ENCODE measurements at regions not wholly inside any gene's neighbourhood (a gene's known extent, or its start where the extent isn't known, plus 50 kb on each side); places are given as distances from the start of the nearest gene placed in this dataset.
"Not testable (repeated sequence)": the region's sequence is repeated elsewhere in the genome, so short reads cannot be mapped to it uniquely, and the experiment has no call there.

DNA sequence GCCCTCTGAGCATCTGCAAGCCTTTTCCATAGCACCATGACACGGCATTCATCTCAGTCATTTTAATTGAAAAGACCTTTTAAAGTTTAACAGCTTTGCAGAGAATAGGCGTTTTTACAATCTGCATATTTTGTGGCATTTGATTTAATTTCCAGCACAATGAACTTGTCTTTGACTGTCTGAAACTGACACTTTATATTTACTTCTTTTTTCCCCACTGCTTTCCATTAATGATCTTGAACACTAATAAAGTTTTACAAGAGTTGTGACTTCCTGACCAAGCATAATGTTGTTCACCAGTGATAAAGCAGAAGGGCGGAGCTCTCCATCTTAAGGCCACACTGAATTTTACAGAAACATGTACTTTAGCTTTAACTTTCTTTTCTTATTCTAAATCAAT, 548.7 kb downstream of the FAM181B start:
- no peaks in the 10 kb centered on the region for H3K9me3 Mint-ChIP-seq
- no peak overlapping the region for H3K4me3 Mint-ChIP-seq
- H3K27me3 Mint-ChIP-seq: no peaks in the 10 kb centered on the region
- no peak overlapping the region for H3K27ac Mint-ChIP-seq
- no peaks in the 10 kb centered on the region for H3K36me3 Mint-ChIP-seq
- no peak for DNase-seq (ENCODE audit: low spot score in 2 of 2)
- ATAC-seq (ENCODE audit: low read depth): no peak
- H3K4me1 Mint-ChIP-seq: no peaks in the 10 kb centered on the region

- no peak for ATAC-seq (ENCODE audit: low read depth)
- H3K36me3 Mint-ChIP-seq: no peaks in the 10 kb centered on the region
- DNase-seq (ENCODE audit: low spot score in 2 of 2): no peak
- no peaks in the 10 kb centered on the region for H3K9me3 Mint-ChIP-seq
- no peak overlapping the region for H3K4me3 Mint-ChIP-seq
- no peaks in the 10 kb centered on the region for H3K27me3 Mint-ChIP-seq
- no peaks in the 10 kb centered on the region for H3K4me1 Mint-ChIP-seq
- no peak overlapping the region for H3K27ac Mint-ChIP-seq
Measured at GRCh38 chr11:82183346-82183745, 550.3 kb downstream of the FAM181B start.

GRCh38 chr11:82182697-82183096, 551.0 kb downstream of the FAM181B start:
- H3K9me3 Mint-ChIP-seq; H3K4me1 Mint-ChIP-seq; ATAC-seq (ENCODE audit: low read depth); H3K4me3 Mint-ChIP-seq; H3K27me3 Mint-ChIP-seq; DNase-seq (ENCODE audit: low spot score in 2 of 2); H3K27ac Mint-ChIP-seq; H3K36me3 Mint-ChIP-seq: not testable (repeated sequence)

GRCh38 chr11:82181796-82182195, 551.9 kb downstream of the FAM181B start:
- H3K27me3 Mint-ChIP-seq; H3K27ac Mint-ChIP-seq; ATAC-seq (ENCODE audit: low read depth); DNase-seq (ENCODE audit: low spot score in 2 of 2); H3K4me3 Mint-ChIP-seq; H3K9me3 Mint-ChIP-seq; H3K36me3 Mint-ChIP-seq; H3K4me1 Mint-ChIP-seq: not testable (repeated sequence)

GRCh38 chr11:82176945-82177344, 556.7 kb downstream of the FAM181B start:
- no peaks in the 10 kb centered on the region for H3K27me3 Mint-ChIP-seq
- ATAC-seq (ENCODE audit: low read depth) (no peak), DNase-seq (ENCODE audit: low spot score in 2 of 2) (no peak)
- no peaks in the 10 kb centered on the region for H3K9me3 Mint-ChIP-seq
- H3K4me1 Mint-ChIP-seq: no peaks in the 10 kb centered on the region
- H3K27ac Mint-ChIP-seq: no peak overlapping the region
- H3K4me3 Mint-ChIP-seq: no peak overlapping the region
- H3K36me3 Mint-ChIP-seq: no peaks in the 10 kb centered on the region

GRCh38 chr11:82176365-82176764, 557.3 kb downstream of the FAM181B start:
- H3K4me1 Mint-ChIP-seq: no peaks in the 10 kb centered on the region
- no peak overlapping the region for H3K4me3 Mint-ChIP-seq
- no peak for ATAC-seq (ENCODE audit: low read depth)
- no peaks in the 10 kb centered on the region for H3K9me3 Mint-ChIP-seq
- H3K27ac Mint-ChIP-seq: no peak overlapping the region
- DNase-seq (ENCODE audit: low spot score in 2 of 2): no peak
- H3K27me3 Mint-ChIP-seq: no peaks in the 10 kb centered on the region
- no peaks in the 10 kb centered on the region for H3K36me3 Mint-ChIP-seq

DNA sequence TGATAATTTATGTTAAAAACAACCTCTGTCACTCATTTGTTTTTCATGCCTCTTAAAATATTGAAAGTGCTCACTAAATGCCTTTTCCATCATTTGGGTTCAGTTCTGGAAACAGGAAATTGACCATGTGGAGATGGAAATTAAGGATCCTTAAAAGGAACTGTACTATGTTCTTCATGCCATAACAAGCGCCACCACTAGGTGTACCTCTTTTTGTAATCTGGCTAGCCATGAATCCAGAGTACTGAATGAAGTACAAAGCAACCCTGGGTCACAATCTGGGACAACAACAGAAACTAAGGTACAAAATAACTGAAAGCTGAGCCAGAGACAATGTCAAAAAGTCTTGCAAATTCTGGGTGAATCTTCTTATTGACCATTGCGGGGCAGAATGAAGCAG, 559.1 kb downstream of the FAM181B start:
- Mint-ChIP-seq H3K27me3 (no peaks in the 10 kb centered on the region), H3K4me1 (no peaks in the 10 kb centered on the region), H3K36me3 (no peaks in the 10 kb centered on the region), H3K9me3 (no peaks in the 10 kb centered on the region), H3K4me3 (no peak overlapping the region), H3K27ac (no peak overlapping the region)
- no peak for DNase-seq (ENCODE audit: low spot score in 2 of 2)
- ATAC-seq (ENCODE audit: low read depth): no peak

GRCh38 chr11:82146789-82147188, 586.9 kb downstream of the FAM181B start:
- no peaks in the 10 kb centered on the region for H3K4me1 Mint-ChIP-seq
- no peaks in the 10 kb centered on the region for H3K36me3 Mint-ChIP-seq
- no peak for DNase-seq (ENCODE audit: low spot score in 2 of 2)
- ATAC-seq (ENCODE audit: low read depth): no peak
- H3K27me3 Mint-ChIP-seq: no peaks in the 10 kb centered on the region
- H3K4me3 Mint-ChIP-seq: no peak overlapping the region
- no peaks in the 10 kb centered on the region for H3K9me3 Mint-ChIP-seq
- H3K27ac Mint-ChIP-seq: no peak overlapping the region

DNA sequence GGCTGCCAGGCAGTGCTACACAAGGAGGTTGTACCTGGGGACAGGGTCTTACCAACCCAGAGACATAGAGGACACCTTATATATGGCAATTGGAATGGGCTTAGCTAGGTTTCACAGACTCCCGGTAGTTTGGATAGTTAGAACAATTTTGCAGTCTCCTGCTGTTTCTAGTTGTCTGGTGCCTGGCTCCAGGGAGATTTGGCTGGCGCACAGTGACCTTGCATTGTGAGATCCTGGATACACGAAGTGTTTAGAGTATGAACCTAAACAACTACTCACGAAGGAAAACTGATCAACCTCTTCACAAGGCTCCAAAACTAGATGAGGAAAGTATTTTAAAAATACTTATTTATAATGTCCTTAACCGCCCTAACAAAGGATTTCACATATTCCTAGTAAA, 614.7 kb downstream of the FAM181B start:
- no peaks in the 10 kb centered on the region for H3K36me3 Mint-ChIP-seq
- no peaks in the 10 kb centered on the region for H3K4me1 Mint-ChIP-seq
- H3K4me3 Mint-ChIP-seq: no peak overlapping the region
- no peak overlapping the region for H3K27ac Mint-ChIP-seq
- H3K27me3 Mint-ChIP-seq: peaks cover 2% of the 10 kb centered on the region
- ATAC-seq (ENCODE audit: low read depth) (no peak), DNase-seq (ENCODE audit: low spot score in 2 of 2) (no peak)
- H3K9me3 Mint-ChIP-seq: peaks cover 2% of the 10 kb centered on the region

- peaks cover 2% of the 10 kb centered on the region for H3K27me3 Mint-ChIP-seq
- H3K4me3 Mint-ChIP-seq: no peak overlapping the region
- ATAC-seq (ENCODE audit: low read depth) (no peak), DNase-seq (ENCODE audit: low spot score in 2 of 2) (no peak)
- H3K4me1 Mint-ChIP-seq: no peaks in the 10 kb centered on the region
- no peak overlapping the region for H3K27ac Mint-ChIP-seq
- no peaks in the 10 kb centered on the region for H3K36me3 Mint-ChIP-seq
- peaks cover 2% of the 10 kb centered on the region for H3K9me3 Mint-ChIP-seq
Measured at GRCh38 chr11:82117362-82117761, 616.3 kb downstream of the FAM181B start.

GRCh38 chr11:82105331-82105998, 628.2 kb downstream of the FAM181B start:
- no peaks in the 10 kb centered on the region for H3K4me1 Mint-ChIP-seq
- peaks cover 3% of the 10 kb centered on the region for H3K9me3 Mint-ChIP-seq
- H3K4me3 Mint-ChIP-seq: no peak overlapping the region
- no peak for ATAC-seq (ENCODE audit: low read depth)
- no peak overlapping the region for H3K27ac Mint-ChIP-seq
- DNase-seq (ENCODE audit: low spot score in 2 of 2): no peak
- no peaks in the 10 kb centered on the region for H3K27me3 Mint-ChIP-seq
- no peaks in the 10 kb centered on the region for H3K36me3 Mint-ChIP-seq

GRCh38 chr11:82092904-82093303, 640.8 kb downstream of the FAM181B start:
- H3K27ac Mint-ChIP-seq: no peak overlapping the region
- H3K4me1 Mint-ChIP-seq: no peaks in the 10 kb centered on the region
- no peaks in the 10 kb centered on the region for H3K27me3 Mint-ChIP-seq
- H3K9me3 Mint-ChIP-seq: peaks cover 2% of the 10 kb centered on the region
- H3K4me3 Mint-ChIP-seq: no peak overlapping the region
- DNase-seq (ENCODE audit: low spot score in 2 of 2): no peak
- no peaks in the 10 kb centered on the region for H3K36me3 Mint-ChIP-seq
- ATAC-seq (ENCODE audit: low read depth): no peak

DNA sequence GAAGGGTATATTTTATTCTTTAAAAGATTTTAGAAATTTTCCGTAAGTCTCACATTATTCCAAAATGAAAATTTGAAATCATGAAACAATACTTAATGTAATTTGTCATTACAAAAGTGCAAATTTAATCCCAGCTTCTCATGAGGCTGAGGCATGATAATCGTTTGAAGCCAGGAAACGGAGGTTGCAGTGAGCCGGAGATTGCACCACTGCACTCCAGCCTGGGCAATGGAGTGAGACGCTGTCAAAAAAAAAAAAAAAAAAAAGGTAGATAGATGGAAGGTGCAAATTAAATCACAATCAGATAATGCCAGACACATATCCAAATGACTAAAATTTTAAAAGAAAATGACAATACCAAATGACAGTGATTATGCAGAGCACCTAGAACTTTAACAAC, 644.2 kb downstream of the FAM181B start:
- H3K27ac Mint-ChIP-seq: no peak overlapping the region
- ATAC-seq (ENCODE audit: low read depth) (no peak), DNase-seq (ENCODE audit: low spot score in 2 of 2) (no peak)
- no peaks in the 10 kb centered on the region for H3K4me1 Mint-ChIP-seq
- H3K9me3 Mint-ChIP-seq: no peaks in the 10 kb centered on the region
- H3K27me3 Mint-ChIP-seq: no peaks in the 10 kb centered on the region
- H3K4me3 Mint-ChIP-seq: no peak overlapping the region
- H3K36me3 Mint-ChIP-seq: no peaks in the 10 kb centered on the region

DNA sequence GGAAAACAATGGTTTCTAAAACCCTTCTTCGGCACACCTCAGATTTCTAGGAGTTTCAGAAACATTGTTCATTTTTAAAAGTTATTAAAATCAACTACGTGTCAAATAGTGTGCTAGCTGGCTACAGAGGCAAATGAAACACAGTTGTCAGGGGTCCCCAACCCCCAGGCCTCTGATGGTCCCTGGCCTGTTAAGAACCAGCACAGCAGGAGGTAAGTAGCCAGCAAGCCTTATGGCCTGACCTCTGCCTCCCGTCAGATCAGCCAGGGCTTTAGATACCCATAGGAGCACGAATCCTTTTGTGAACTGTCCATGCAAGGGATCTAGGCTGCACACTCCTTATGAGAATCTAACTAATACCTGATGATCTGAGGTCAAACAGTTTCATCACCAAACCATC, 648.2 kb downstream of the FAM181B start:
- Mint-ChIP-seq H3K36me3 (no peaks in the 10 kb centered on the region), H3K4me3 (no peak overlapping the region), H3K27me3 (no peaks in the 10 kb centered on the region), H3K27ac (no peak overlapping the region), H3K4me1 (no peaks in the 10 kb centered on the region), H3K9me3 (no peaks in the 10 kb centered on the region)
- DNase-seq (ENCODE audit: low spot score in 2 of 2): no peak
- no peak for ATAC-seq (ENCODE audit: low read depth)

GRCh38 chr11:82082976-82083375, 650.7 kb downstream of the FAM181B start:
- Mint-ChIP-seq H3K27ac (no peak overlapping the region), H3K4me3 (no peak overlapping the region), H3K4me1 (no peaks in the 10 kb centered on the region), H3K9me3 (no peaks in the 10 kb centered on the region), H3K27me3 (no peaks in the 10 kb centered on the region), H3K36me3 (no peaks in the 10 kb centered on the region)
- DNase-seq (ENCODE audit: low spot score in 2 of 2) (no peak), ATAC-seq (ENCODE audit: low read depth) (no peak)
